Kidney (tissue), 13 donors: ENCODE measurements at regions not wholly inside any gene's neighbourhood (a gene's known extent, or its start where the extent isn't known, plus 50 kb on each side); places are given as distances from the start of the nearest gene placed in this dataset.

Experiments
- DNase-seq, 5 donors: peaks; one replicate each; pipeline ENCODE4 v3.0.0-alpha.2; 2013 to 2020
- FAIRE-seq: peaks from 2 replicates; lab custom pipeline; 2012; peaks lifted over from hg19 to GRCh38; lab: Jason Lieb, UNC
- H3K27ac ChIP-seq, 2 donors: one replicate each; pipeline ENCODE4 v1.7.0; 2013; ENCODE audit warnings: low read depth in 2 of 2, low read length in 2 of 2, inconsistent platforms in 1 of 2
- H3K27me3 ChIP-seq: one replicate; pipeline ENCODE4 v1.7.1; 2013; ENCODE audit warnings: low read length, inconsistent platforms; ENCODE audit not compliant: control insufficient read depth, insufficient read depth
- H3K36me3 ChIP-seq, 3 donors: one replicate each; pipeline versions ENCODE4 v1.7.0 to v1.7.1; 2013; ENCODE audit warnings: low read length in 3 of 3, control low read depth in 1 of 3, inconsistent platforms in 1 of 3; ENCODE audit not compliant: insufficient read depth in 3 of 3, control insufficient read depth in 2 of 3
- H3K4me1 ChIP-seq, 3 donors: one replicate each; pipeline versions ENCODE4 v1.7.0 to v1.7.1; 2013; ENCODE audit warnings: low read length in 3 of 3, inconsistent platforms in 1 of 3, low read depth in 1 of 3; ENCODE audit not compliant: control insufficient read depth in 2 of 3, insufficient read depth in 2 of 3
- H3K4me3 ChIP-seq, 3 donors: one replicate each; pipeline versions ENCODE4 v1.7.0 to v1.8.1; 2013; ENCODE audit warnings: low read length in 3 of 3, control low read depth in 1 of 3, inconsistent platforms in 1 of 3
- H3K9ac ChIP-seq, 3 donors: one replicate each; pipeline versions ENCODE4 v1.7.0 to v1.7.1; 2013; ENCODE audit warnings: low read length in 3 of 3, control low read depth in 1 of 3, inconsistent platforms in 1 of 3
- H3K9me3 ChIP-seq, 3 donors: one replicate each; pipeline versions ENCODE4 v1.7.0 to v1.7.1; 2013; ENCODE audit warnings: low read length in 3 of 3, control low read depth in 1 of 3, inconsistent platforms in 1 of 3; ENCODE audit not compliant: control insufficient read depth in 2 of 3, insufficient read depth in 1 of 3
- CTCF ChIP-seq: IDR thresholded peaks from 3 replicates; pipeline ENCODE4 v1.5.1; 2012; ENCODE audit warnings: mild to moderate bottlenecking, moderate library complexity, borderline replicate concordance; ENCODE audit not compliant: insufficient read depth; ENCODE audit errors: extremely low read depth
- intact Hi-C: fragments of 100-400 bp; cut with DNase I; formaldehyde crosslinking; loops from one replicate; pipeline ENCODE4 v1.11.1; 2022
- donor health status: control.
- donor health status: control.
- donor health status: control.
- donor health status: control.
- donor health status: control.
- donor health status: DM: yes; HTN: yes; CAD: no.
- donor health status: Normal renal cell carcinoma (clear cell type).

DNA sequence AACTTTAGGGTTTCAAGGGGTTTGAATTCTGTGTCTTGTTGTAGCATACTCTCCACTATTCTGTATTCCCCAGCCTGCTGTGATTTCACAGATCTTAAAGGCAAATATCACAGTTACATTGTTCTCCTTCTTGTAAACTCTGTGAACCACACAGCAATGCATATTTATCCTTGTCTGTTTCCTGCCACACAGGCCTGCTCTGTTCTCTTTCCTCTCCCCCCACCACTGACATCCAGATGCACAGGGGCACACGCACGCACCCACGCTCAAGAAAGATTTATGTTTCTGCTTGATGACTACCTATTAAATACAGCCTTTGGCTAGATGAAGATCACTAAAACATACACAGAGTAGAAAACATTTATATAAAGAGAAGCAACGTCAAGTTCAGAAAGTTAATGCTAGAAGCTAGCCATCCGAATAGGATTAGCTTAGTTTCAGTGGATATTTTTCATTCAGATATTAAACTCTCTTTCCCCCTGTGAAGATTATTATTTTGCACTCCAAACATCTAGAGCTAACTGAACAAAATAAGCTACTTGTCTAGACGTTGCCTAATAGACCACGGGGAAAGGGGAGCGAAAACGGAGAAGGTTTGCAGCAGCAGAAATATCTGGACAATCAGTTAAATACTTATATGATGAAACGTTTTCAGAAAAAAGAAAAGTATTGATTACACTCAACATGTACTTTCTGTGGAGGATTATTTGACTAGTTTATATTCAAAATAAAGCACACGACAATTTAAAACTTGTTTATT is 193.1 kb upstream of the SEMA3C start:
- Histone ChIP-seq H3K4me3 (no peak overlapping the region), H3K36me3 (no peaks in the 10 kb centered on the region), H3K9ac (no peak overlapping the region), H3K27me3 (no peaks in the 10 kb centered on the region), H3K27ac (no peak overlapping the region), H3K9me3 (no peaks in the 10 kb centered on the region), H3K4me1 (no peaks in the 10 kb centered on the region)
- intact Hi-C loops: no loop called here
- DNase-seq (peak in 2 of 5 donors; percentile 22 to 25), FAIRE-seq (no peak)
- TF ChIP-seq CTCF: no peak

GRCh38 chr7:81111358-81111757 is 192.5 kb upstream of the SEMA3C start:
- no peak overlapping the region for H3K4me3 ChIP-seq
- H3K36me3 ChIP-seq: no peaks in the 10 kb centered on the region
- H3K9ac ChIP-seq: no peak overlapping the region
- H3K4me1 ChIP-seq: no peaks in the 10 kb centered on the region
- DNase-seq: peak in 1 of 5 donors; percentile 4
- no peak for TF ChIP-seq CTCF
- FAIRE-seq: no peak
- H3K9me3 ChIP-seq: no peaks in the 10 kb centered on the region
- H3K27me3 ChIP-seq: no peaks in the 10 kb centered on the region
- no peak overlapping the region for H3K27ac ChIP-seq
- intact Hi-C loops: no loop called here

DNA sequence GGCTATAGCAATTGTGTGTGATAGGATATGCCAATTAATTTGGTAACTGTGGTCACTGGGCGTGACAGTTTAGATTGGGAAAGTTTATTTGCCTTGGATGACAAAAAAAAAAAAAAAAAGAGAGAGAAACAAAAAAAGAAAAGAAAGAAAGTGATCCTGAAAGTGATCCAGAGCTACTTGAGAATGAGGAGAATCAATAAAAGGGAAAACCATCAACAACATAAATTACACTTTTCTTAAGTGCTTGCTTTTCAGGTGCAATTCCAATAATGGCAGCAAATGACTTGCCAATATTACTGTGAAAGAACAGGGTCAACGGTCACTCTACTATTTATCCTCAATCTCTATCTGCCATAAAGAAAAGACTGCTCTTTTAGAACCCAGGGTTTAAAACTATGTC is 191.8 kb upstream of the SEMA3C start:
- no peaks in the 10 kb centered on the region for H3K27me3 ChIP-seq
- no peaks in the 10 kb centered on the region for H3K36me3 ChIP-seq
- DNase-seq (no peak), FAIRE-seq (no peak)
- no peak overlapping the region for H3K27ac ChIP-seq
- H3K9me3 ChIP-seq: no peaks in the 10 kb centered on the region
- no peaks in the 10 kb centered on the region for H3K4me1 ChIP-seq
- no peak overlapping the region for H3K4me3 ChIP-seq
- TF ChIP-seq CTCF: no peak
- no peak overlapping the region for H3K9ac ChIP-seq
- intact Hi-C loops: no loop called here
